Transverse colon (tissue), 3 donors: ENCODE measurements at regions not wholly inside any gene's neighbourhood (a gene's known extent, or its start where the extent isn't known, plus 50 kb on each side); places are given as distances from the start of the nearest gene placed in this dataset.

Experiments
- POLR2A ChIP-seq: fragments of 450-650 bp; IDR thresholded peaks from one replicate; pipeline ENCODE4 v1.6.1; 2016; ENCODE audit warnings: antibody characterized with exemption, mild to moderate bottlenecking, moderate library complexity
- TF ChIP-seq, protein P1 (sequence below), 5 experiments: fragments of 200-600 bp in 3 of 5; fragments of 450-650 bp in 2 of 5; sonication (generic) in 3 of 5; IDR thresholded peaks; 1 replicate in 2 of 5; 2 replicates in 3 of 5; pipeline ENCODE4 v1.5.1; 2016 to 2017; ENCODE audit warnings: antibody characterized with exemption in 5 of 5, inconsistent platforms in 3 of 5, mild to moderate bottlenecking in 2 of 5, moderate library complexity in 1 of 5

DNA sequence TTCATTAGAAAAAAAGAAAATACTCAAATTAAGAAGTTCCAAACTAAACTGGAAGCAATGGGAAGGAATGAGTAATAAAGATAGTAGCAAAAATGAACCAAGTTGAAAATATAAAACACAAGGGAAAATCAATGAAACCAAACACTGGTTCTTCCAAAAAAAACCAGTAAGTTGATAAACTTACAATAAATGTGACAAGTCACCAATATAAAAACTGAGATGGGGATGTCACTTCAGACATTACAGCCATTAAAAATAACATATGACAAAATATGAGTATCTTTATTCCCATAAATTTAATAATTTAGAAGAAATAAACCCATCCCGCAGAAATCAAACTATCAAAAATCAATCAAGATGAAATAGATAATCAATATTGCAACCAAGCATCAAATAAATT is 633.9 kb upstream of the RAB6C start:
- TF ChIP-seq POLR2A, result no peak
- TF ChIP-seq, protein P1, sequence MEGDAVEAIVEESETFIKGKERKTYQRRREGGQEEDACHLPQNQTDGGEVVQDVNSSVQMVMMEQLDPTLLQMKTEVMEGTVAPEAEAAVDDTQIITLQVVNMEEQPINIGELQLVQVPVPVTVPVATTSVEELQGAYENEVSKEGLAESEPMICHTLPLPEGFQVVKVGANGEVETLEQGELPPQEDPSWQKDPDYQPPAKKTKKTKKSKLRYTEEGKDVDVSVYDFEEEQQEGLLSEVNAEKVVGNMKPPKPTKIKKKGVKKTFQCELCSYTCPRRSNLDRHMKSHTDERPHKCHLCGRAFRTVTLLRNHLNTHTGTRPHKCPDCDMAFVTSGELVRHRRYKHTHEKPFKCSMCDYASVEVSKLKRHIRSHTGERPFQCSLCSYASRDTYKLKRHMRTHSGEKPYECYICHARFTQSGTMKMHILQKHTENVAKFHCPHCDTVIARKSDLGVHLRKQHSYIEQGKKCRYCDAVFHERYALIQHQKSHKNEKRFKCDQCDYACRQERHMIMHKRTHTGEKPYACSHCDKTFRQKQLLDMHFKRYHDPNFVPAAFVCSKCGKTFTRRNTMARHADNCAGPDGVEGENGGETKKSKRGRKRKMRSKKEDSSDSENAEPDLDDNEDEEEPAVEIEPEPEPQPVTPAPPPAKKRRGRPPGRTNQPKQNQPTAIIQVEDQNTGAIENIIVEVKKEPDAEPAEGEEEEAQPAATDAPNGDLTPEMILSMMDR (IDR thresholded peaks at IDR 0.05), result no peak
